D341Med (cell line): ENCODE measurements at regions not wholly inside any gene's neighbourhood (a gene's known extent, or its start where the extent isn't known, plus 50 kb on each side); places are given as distances from the start of the nearest gene placed in this dataset.
"Not testable (repeated sequence)": the region's sequence is repeated elsewhere in the genome, so short reads cannot be mapped to it uniquely, and the experiment has no call there.

Source experiments
- DNase-seq: peaks from one replicate; pipeline ENCODE4 v3.0.0; 2012; ENCODE audit warnings: low spot score

GRCh38 chr15:70367913-70368705, 270.4 kb upstream of the TLE3 start:
- DNase-seq, result peak; percentile 4

DNA sequence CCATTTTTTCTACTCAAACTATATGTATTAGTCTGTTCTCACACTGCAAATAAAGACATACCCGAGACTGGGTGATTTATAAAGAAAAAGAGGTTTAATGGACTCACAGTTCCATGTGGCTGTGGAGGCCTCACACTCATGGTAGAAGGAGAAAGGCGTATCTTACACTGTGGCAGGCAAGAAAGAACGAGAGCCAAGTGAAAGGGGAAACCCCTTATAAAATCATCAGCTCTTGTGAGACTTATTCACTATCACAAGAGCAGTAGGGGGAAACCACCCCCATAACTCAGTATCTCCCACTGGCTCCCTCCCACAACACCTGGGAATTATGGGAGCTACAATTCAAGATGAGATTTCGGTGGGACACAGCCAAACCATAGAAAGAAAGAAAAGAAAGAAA, 266.3 kb upstream of the TLE3 start:
- DNase-seq, result not testable (repeated sequence)

DNA sequence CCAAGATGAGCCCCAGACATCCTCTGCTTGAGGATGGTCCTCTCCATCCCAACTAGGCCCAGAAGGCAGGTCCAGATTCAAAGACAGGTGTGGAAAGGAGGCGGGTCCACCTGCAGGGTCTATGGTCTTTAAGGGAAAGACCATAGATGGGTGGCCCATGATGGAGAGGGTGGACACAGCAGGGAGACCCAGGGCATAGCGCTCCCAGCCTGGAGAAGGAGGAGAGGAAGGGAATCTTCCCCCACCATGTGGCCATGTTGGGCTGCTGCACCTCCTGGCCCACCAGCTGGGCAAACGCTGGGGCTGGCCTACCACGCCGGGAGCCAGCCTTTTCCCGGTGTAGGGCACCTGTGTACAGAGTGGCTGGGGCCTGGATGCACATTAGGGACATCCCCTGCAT, 265.2 kb upstream of the TLE3 start:
- DNase-seq, result peak; percentile 89

- no peak for DNase-seq
Observed at GRCh38 chr15:70362350-70362749, 264.6 kb upstream of the TLE3 start.

DNA sequence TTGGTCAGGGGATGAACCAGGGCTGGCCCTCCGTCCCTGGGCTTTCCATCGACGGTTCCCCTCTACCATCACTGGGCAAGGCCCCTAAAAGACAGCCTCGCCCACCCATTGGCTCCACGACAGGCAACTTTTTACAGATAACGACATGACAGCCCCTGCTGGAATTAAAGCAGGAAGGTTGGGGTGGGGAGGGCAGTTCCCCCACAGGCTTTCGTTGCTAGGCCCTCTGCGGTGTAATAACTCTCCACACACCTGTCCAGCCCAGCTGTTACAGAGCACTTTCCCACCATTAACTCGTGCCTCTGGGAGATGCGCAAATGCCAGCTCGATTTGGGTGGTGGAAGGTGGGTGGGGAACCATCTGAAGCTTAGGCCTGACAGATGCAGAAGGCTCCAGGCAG, 264.2 kb upstream of the TLE3 start:
- no peak for DNase-seq

DNA sequence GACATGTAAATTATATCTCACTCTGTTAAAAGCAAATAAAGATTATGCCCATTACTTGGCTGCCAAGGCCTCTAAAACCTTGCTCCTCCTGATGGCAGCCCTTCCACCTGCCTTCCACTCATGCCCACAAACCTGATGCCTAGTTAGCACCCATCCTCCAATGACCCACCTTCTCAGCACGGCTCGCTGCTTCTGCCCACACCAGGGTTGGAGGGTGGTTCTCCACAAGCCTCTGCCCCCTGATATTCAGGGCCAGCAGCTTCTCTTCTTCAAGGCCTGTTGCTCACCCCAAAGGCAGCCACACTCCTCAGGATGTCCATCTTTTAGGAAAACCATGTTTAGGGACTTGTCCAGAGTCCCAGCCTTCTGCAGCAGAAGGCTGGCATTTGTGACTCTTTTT, 263.4 kb upstream of the TLE3 start:
- DNase-seq, result no peak

DNA sequence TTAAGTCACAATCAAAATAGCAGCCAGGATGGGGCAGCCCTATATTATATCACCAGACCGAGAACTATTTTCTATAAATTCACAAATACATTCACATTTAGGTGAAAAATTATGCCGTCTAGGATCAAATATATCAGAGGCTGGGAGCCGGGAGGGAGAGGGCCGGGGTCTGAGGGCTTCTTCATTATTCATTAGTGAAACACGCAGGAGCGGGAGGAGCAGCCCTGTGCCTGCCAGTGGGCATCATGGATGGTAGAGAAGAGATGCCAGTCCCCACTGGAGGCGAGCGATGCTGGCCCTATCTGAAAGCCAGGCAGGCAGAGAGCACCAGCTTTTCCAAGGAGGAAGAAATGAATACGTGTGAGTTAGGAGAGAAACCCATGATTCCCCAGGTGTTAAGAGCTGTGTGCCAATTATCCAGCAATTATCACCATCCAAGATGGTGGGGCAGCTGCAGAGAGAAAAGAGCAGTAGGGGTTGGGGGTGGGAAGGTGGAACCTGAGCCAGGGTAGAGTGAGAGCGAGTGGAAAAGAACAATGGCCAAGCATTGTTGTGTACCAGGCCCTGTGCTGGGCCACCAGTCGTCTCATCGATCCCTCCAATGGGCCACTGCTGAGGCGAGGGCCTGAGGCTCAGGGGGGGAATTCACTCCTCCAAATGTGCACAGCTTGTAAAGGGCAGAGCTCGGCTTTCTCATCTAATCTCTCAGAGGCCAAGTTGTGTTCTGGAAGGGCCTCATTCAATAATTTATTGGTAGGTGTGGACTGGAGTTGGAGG, 261.3 kb upstream of the TLE3 start:
- no peak for DNase-seq

DNA sequence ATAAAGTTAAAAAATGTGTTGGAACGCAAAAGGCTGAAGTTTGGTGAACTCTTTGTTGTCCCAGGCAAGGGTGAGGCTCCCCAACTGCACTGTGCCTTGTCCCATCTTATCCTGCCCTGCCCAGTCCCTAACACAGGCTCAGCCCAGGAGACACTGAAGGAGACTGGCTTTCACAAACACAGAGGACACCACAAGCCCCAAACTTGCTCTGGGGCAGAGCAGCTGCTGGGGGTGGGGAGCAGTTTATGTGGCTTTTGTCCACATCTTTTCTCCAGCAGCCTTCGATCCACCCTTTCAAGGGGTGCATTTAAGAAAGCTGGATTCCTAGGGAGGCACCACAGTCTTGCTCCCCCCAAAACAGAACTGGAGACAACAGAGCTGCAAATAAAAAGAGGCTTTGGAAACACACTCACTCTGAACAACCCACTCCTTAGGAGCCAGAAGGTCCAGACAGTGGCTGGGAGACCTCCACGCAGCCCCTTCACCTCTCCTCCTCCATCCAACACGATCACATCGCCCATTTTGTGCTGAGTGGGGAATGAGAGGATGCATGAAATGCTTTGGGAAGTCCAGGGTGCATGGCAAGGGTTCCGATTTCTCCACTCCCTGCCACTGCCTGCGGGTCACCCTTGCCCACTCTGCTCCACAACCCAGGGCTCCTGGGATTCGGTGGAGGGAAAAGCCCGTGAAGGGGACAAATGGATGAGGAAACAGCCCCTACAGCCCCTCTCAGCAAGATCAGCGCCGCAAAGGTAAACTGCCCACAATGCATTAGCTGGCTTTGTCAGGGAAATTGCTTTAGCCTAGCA, 260.5 kb upstream of the TLE3 start:
- no peak for DNase-seq

GRCh38 chr15:70357453-70357852, 259.7 kb upstream of the TLE3 start:
- DNase-seq, result no peak

GRCh38 chr15:70356919-70357318, 259.2 kb upstream of the TLE3 start:
- peak; percentile 8 for DNase-seq

DNA sequence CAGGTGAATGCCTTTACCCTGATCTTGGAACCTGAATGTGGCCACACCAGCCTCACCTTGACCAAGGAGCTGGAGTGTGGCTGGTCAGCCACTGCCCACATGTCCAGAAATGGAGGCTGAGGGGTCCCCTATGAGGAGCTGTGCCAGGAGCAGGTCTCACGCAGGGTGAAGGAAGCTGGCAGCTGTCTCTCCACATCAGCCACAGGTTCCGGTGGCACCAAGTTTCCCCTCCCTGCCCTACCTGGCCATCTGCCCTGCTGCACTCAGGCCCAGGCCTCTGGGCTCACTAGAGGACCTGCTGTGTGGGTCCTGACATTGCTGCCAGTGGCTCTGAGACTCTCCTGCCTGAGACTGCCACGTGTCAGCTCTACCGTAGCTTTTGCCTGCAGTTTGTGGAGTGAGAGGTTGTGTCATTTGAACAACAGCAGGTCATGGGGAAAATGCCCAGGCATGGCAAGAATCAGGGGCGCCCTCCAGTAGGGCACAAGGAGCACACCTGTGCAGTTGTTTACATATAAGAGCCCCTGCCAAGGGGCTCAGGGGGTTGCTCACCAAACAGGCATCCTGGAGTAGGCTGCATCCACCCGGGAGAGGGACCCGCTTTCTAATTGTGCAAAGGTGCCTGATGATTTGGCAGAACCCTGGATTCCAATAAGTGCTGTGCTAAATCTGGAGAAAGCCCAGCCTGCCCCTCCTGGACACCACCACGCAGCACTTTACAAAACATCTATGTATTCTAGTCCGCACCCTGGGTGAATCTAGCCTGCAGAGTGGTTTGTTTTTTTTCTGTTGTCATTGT, 258.5 kb upstream of the TLE3 start:
- peak; percentile 15 for DNase-seq

GRCh38 chr15:70355275-70355795, 257.6 kb upstream of the TLE3 start:
- peak; percentile 36 for DNase-seq

- DNase-seq, result peak; percentile 24
Observed at GRCh38 chr15:70354346-70354905, 256.7 kb upstream of the TLE3 start.

DNA sequence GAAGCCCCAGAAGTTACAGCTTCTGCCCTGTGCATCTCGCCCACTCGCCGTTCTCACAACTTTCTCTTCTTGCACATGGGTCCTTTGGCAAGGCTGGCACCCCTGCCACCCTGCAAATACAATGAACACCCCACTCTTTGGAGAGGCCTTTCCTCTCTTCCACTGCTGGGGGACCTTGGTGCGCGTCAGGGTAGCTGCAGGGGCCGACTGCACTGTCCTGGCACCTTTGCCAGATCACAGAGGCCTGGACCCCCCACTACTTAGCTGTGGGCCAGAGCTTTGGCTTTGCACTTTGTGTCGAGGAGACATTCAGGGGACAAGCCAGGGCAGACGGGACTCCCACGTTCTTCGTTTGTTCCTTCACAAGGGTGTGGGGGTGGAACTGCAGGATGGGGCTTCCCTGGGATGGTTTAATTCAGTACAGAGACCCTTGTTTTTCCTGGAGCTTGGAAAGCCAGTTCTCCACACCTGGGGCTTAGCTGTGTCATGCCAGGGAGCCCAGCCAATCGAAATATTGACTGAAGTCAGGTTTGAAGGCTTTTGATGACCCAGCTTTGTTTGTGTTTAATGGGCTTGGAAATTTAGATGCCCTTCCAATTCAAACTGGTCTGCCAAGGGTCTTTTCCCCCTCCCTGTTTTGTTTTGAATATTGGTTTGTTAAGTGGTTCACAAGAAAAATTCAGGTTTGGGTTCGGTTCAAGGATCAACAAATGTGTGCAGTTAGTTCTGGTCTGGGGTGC, 256.1 kb upstream of the TLE3 start:
- peak; percentile 17 for DNase-seq

DNA sequence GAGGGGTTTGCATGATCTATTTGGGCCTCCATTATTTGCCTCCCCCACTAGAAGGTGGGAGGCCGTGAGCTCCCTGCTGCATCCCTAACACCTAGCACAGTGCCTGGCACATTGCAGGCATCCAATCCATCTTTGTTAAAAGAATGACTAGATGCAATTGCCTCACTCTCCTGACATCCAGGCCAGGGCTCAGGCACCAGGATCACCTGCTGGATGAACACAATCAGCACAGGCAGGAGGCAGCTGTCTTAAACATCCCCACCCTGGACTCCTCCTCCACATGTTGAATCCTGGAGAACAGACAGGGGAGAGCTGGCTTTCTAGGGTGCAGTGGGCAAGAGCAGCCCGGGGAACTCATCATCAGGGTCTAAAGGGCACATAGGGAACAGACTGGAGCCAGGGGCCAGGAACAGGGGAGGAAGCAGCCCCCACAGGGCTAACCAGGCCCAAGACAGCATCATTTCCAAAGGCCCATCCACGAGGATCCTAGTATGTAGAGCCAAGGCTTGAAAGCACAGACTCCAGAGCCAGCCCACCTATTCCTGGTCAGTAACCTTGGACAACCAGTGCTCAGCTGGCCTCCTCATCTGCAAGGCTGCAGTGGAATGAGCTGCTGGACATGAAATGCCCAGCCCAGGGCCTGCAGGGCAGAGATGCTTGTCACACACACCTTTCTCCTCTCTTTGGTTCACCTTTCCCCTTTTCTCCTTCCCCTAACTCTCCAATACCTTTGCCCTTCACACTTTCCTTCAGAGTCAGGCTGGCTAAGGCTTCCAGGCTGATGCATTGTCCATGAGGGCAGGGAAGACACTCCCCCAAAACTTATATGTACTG, 254.4 kb upstream of the TLE3 start:
- peak; percentile 14 for DNase-seq

- DNase-seq, result peak; percentile 6
Observed at GRCh38 chr15:70351391-70351790, 253.7 kb upstream of the TLE3 start.

DNA sequence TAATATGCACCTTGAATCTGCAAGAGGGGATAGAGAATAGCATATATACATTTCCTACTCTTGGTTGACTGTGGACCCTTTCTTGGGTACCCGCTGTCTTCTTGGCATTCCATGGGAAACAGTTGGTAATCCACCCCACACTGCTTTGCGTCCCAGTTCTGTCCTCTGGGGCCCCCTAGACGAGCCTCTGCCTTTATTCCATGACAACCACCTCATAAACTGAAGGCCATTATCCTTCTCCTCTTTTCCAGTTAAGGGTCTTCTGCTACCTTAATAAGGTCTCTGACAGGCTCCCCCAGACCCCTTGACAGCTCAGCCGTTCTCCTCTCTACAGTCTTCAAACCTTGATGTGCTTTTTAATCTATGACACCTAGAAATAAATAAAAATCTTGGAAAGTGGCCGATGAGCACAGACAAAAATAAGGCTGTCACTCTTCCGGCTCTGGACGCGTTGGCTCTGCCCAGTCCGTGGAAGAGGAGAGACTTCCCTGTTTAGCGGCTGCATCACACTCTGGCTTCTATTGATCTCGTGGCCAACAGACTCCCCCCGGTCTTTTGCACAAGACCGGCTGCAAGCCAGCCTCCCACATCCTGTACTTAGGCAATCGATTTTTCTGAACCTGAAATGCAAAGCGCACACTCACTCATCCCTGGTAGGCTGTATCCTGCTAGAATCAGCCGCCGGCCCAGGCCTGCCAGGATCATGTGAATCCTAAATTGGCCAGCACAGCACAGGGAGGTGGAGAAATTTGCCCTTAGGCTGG, 251.0 kb upstream of the TLE3 start:
- DNase-seq, result peak; percentile 12

GRCh38 chr15:70348226-70348543, 250.5 kb upstream of the TLE3 start:
- peak; percentile 12 for DNase-seq
